PC-9 (cell line): ENCODE measurements at regions not wholly inside any gene's neighbourhood (a gene's known extent, or its start where the extent isn't known, plus 50 kb on each side); places are given as distances from the start of the nearest gene placed in this dataset.

ENCODE experiments used
- EZH2 ChIP-seq: fragments of 200-600 bp; sonication (generic); IDR thresholded peaks from 2 replicates; pipeline ENCODE4 v1.8.0; 2017; ENCODE audit warnings: antibody characterized with exemption, low read depth
- TF ChIP-seq, protein P1 (sequence below): fragments of 200-600 bp; sonication (generic); conservative IDR thresholded peaks from 2 replicates; pipeline ENCODE4 v1.6.1; 2017; ENCODE audit warnings: mixed run types, antibody characterized with exemption, mild to moderate bottlenecking, moderate library complexity

- TF ChIP-seq, protein P1, sequence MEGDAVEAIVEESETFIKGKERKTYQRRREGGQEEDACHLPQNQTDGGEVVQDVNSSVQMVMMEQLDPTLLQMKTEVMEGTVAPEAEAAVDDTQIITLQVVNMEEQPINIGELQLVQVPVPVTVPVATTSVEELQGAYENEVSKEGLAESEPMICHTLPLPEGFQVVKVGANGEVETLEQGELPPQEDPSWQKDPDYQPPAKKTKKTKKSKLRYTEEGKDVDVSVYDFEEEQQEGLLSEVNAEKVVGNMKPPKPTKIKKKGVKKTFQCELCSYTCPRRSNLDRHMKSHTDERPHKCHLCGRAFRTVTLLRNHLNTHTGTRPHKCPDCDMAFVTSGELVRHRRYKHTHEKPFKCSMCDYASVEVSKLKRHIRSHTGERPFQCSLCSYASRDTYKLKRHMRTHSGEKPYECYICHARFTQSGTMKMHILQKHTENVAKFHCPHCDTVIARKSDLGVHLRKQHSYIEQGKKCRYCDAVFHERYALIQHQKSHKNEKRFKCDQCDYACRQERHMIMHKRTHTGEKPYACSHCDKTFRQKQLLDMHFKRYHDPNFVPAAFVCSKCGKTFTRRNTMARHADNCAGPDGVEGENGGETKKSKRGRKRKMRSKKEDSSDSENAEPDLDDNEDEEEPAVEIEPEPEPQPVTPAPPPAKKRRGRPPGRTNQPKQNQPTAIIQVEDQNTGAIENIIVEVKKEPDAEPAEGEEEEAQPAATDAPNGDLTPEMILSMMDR: no peak
- no peak for TF ChIP-seq EZH2
Observed at GRCh38 chr3:170712336-170712735, 126.5 kb upstream of the SLC7A14 start.
